DND-41 (cell line): ENCODE measurements at regions not wholly inside any gene's neighbourhood (a gene's known extent, or its start where the extent isn't known, plus 50 kb on each side); places are given as distances from the start of the nearest gene placed in this dataset.

Experiments used
- ATAC-seq: fragments of 200-7000 bp; cut with Tn5 transposase; 3 replicates; pipeline ENCODE4 v1.9.1; 2021; ENCODE audit warnings: low read depth; ENCODE audit not compliant: insufficient read depth
- DNase-seq: peaks from one replicate; pipeline ENCODE4 v3.0.0-alpha.2; 2020
- H2AFZ ChIP-seq: 2 replicates; pipeline ENCODE4 v1.6.0; 2012; ENCODE audit warnings: low read depth, low read length
- H3K27ac ChIP-seq: 2 replicates; pipeline ENCODE4 v1.5.1; 2012; ENCODE audit warnings: low read length, inconsistent platforms
- H3K27me3 ChIP-seq: fragments of 200-600 bp; sonication (generic); 2 replicates; pipeline ENCODE4 v1.6.0; 2012; ENCODE audit warnings: low read length, mild to moderate bottlenecking, inconsistent platforms; ENCODE audit not compliant: insufficient read depth, poor library complexity
- H3K36me3 ChIP-seq: 2 replicates; pipeline ENCODE4 v1.5.1; 2012; ENCODE audit warnings: low read length, inconsistent platforms; ENCODE audit not compliant: insufficient read depth
- H3K4me1 ChIP-seq: 2 replicates; pipeline ENCODE4 v1.5.1; 2012; ENCODE audit warnings: mild to moderate bottlenecking, low read length; ENCODE audit not compliant: insufficient read depth
- H3K4me2 ChIP-seq: 2 replicates; pipeline ENCODE4 v1.6.0; 2012; ENCODE audit warnings: mild to moderate bottlenecking, moderate library complexity, low read length, inconsistent platforms; ENCODE audit not compliant: insufficient read depth
- H3K4me3 ChIP-seq, 2 experiments: fragments of 200-600 bp in 1 of 2; shearing (Covaris generic) in 1 of 2; 2 replicates each; pipeline ENCODE4 v1.5.1; 2012 to 2016; ENCODE audit warnings: inconsistent platforms in 2 of 2, low read length in 2 of 2, mild to moderate bottlenecking in 2 of 2, low read depth in 1 of 2, moderate library complexity in 1 of 2
- H3K79me2 ChIP-seq: 2 replicates; pipeline ENCODE4 v1.6.0; 2012; ENCODE audit warnings: low read length, inconsistent platforms; ENCODE audit not compliant: insufficient read depth
- H3K9ac ChIP-seq: 2 replicates; pipeline ENCODE4 v1.6.0; 2012; ENCODE audit warnings: low read depth, mild to moderate bottlenecking, inconsistent platforms, low read length, moderate library complexity
- H3K9me3 ChIP-seq: 2 replicates; pipeline ENCODE4 v1.5.1; 2012; ENCODE audit warnings: low read length, moderate library complexity, mild to moderate bottlenecking, inconsistent platforms; ENCODE audit not compliant: insufficient read depth, severe bottlenecking
- H4K20me1 ChIP-seq: 2 replicates; pipeline ENCODE4 v1.6.0; 2012; ENCODE audit warnings: low read length; ENCODE audit not compliant: insufficient read depth
- EZH2 ChIP-seq: IDR thresholded peaks from 3 replicates; pipeline ENCODE4 v1.6.1; 2012; ENCODE audit warnings: borderline replicate concordance, low read depth, mild to moderate bottlenecking, moderate library complexity, low read length, inconsistent platforms; ENCODE audit not compliant: severe bottlenecking
- TF ChIP-seq, protein P1 (sequence below): IDR thresholded peaks from 2 replicates; pipeline ENCODE4 v1.5.1; 2012; ENCODE audit warnings: borderline replicate concordance, low read length, moderate library complexity, mild to moderate bottlenecking; ENCODE audit not compliant: poor library complexity, severe bottlenecking; ENCODE audit errors: extremely low read depth

DNA sequence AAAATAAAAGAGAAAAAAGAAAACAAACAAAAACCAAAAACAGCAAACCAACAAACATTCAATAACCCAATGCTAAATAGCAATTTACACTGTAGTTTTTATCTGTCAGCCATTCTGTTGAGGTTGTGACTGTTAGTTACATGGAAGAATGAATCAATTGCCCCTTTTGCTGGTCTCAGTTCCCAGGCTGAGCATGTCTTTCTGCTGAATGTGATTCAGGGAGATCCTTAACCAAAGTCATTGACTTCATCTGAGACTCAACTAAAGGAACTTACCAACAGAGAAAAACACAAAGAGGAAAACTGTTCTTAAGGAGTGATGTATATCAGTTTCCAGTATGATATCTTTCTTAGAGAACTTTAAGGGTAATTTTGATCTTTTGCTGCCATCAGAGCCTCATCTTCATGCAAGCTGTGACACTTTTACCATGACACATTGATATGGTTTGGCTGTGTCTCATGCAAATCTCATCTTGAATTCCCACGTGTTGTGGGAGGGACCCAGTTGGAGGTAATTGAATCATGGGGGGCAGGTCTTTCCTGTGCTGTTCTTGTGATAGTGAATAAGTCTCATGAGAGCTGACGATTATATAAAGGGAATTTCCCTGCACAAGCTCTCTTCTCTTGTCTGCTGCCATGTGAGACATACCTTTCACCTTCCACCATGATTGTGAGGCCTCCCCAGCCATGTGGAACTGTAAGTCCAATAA lies 469.8 kb downstream of the KIF20B start:
- Histone ChIP-seq H3K9ac (no peak overlapping the region), H3K27ac (no peak overlapping the region), H3K36me3 (no peaks in the 10 kb centered on the region), H3K79me2 (no peaks in the 10 kb centered on the region), H3K9me3 (no peaks in the 10 kb centered on the region), H3K4me2 (no peak overlapping the region), H3K4me1 (no peaks in the 10 kb centered on the region), H3K27me3 (no peaks in the 10 kb centered on the region), H3K4me3 (no peak overlapping the region), H2AFZ (no peak overlapping the region), H4K20me1 (no peaks in the 10 kb centered on the region)
- TF ChIP-seq EZH2: no peak
- TF ChIP-seq, protein P1, sequence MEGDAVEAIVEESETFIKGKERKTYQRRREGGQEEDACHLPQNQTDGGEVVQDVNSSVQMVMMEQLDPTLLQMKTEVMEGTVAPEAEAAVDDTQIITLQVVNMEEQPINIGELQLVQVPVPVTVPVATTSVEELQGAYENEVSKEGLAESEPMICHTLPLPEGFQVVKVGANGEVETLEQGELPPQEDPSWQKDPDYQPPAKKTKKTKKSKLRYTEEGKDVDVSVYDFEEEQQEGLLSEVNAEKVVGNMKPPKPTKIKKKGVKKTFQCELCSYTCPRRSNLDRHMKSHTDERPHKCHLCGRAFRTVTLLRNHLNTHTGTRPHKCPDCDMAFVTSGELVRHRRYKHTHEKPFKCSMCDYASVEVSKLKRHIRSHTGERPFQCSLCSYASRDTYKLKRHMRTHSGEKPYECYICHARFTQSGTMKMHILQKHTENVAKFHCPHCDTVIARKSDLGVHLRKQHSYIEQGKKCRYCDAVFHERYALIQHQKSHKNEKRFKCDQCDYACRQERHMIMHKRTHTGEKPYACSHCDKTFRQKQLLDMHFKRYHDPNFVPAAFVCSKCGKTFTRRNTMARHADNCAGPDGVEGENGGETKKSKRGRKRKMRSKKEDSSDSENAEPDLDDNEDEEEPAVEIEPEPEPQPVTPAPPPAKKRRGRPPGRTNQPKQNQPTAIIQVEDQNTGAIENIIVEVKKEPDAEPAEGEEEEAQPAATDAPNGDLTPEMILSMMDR: no peak
- ATAC-seq: no peak
- DNase-seq: no peak

DNA sequence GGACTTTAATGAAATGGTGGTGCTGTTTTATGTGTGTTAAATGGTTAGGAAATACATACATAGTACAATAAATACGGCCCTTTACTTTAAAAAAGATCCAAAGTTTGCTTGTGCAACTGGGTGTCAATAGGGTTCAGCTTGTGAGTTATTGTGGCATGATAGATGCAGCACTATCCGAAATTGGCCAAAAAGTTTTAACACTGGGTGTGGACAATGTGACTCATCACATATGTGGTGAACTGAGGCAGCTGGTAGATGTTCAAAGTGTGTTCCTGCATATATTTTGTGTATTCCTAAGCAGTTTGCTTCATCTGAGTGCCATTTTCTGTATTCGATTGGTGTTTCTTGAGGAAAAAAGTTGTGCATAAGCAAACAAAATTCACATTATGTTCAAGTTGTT lies 473.1 kb downstream of the KIF20B start:
- Histone ChIP-seq H3K36me3 (no peaks in the 10 kb centered on the region), H3K4me2 (no peak overlapping the region), H3K79me2 (no peaks in the 10 kb centered on the region), H3K4me3 (no peak overlapping the region), H3K27ac (no peak overlapping the region), H3K4me1 (no peaks in the 10 kb centered on the region), H4K20me1 (no peaks in the 10 kb centered on the region), H3K9ac (no peak overlapping the region), H3K27me3 (no peaks in the 10 kb centered on the region), H3K9me3 (no peaks in the 10 kb centered on the region), H2AFZ (no peak overlapping the region)
- ATAC-seq: no peak
- DNase-seq: no peak
- TF ChIP-seq EZH2: no peak
- TF ChIP-seq, protein P1: no peak

DNA sequence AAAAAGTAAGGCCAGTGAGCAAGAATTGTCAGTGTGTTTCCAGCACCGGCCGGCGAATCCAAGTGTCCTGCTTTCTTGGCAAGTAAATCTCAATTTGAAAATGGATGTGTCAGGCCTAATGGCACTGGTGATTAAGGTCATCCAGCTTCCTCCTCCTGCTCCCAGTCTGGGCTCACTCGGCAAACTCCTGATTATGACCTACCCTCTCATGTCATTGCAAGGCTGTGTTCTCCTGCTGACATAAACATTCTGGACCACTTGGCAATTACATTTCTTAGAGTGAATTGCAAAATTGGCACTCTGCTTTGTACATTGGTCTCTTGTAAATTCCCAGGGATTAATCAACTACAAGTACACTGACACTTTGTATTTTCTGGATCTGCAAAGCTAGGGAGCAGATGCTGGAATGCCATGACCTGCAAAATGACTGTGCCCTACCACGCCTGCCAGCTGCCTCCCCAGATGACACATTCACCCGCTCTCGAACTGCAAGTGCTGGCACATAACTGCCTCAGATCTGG lies 473.8 kb downstream of the KIF20B start:
- H3K9me3 ChIP-seq: no peaks in the 10 kb centered on the region
- no peak overlapping the region for H3K4me3 ChIP-seq
- H3K9ac ChIP-seq: no peak overlapping the region
- H4K20me1 ChIP-seq: no peaks in the 10 kb centered on the region
- no peak overlapping the region for H3K4me2 ChIP-seq
- H3K4me1 ChIP-seq: no peaks in the 10 kb centered on the region
- ATAC-seq: no peak
- H3K27me3 ChIP-seq: no peaks in the 10 kb centered on the region
- no peak for DNase-seq
- no peaks in the 10 kb centered on the region for H3K36me3 ChIP-seq
- TF ChIP-seq, protein P1: no peak
- no peaks in the 10 kb centered on the region for H3K79me2 ChIP-seq
- no peak overlapping the region for H3K27ac ChIP-seq
- H2AFZ ChIP-seq: no peak overlapping the region
